Uterus (tissue), 2 donors: ENCODE measurements at regions not wholly inside any gene's neighbourhood (a gene's known extent, or its start where the extent isn't known, plus 50 kb on each side); places are given as distances from the start of the nearest gene placed in this dataset.

ENCODE experiments used
- CTCF ChIP-seq, 4 experiments: fragments of 200-600 bp in 2 of 4; fragments of 450-650 bp in 2 of 4; sonication (generic) in 2 of 4; IDR thresholded peaks; one replicate each; pipeline ENCODE4 v1.5.1; 2016 to 2019; ENCODE audit warnings: antibody characterized with exemption in 4 of 4, mild to moderate bottlenecking in 2 of 4, moderate library complexity in 1 of 4
- POLR2A ChIP-seq, 2 donors: fragments of 450-650 bp; IDR thresholded peaks; one replicate each; pipeline ENCODE4 v1.6.1; 2016; ENCODE audit warnings: antibody characterized with exemption in 2 of 2, mild to moderate bottlenecking in 1 of 2, moderate library complexity in 1 of 2

- TF ChIP-seq POLR2A (IDR thresholded peaks at IDR 0.05) (no peak), CTCF (IDR thresholded peaks at IDR 0.05) (no peak)
These were observed 77.0 kb upstream of the ZNF507 start for GRCh38 chr19:32268381-32268780.
